B cell (primary cell): ENCODE measurements at regions not wholly inside any gene's neighbourhood (a gene's known extent, or its start where the extent isn't known, plus 50 kb on each side); places are given as distances from the start of the nearest gene placed in this dataset.

Experiments
- ATAC-seq: fragments of 200-7000 bp; cut with Tn5 transposase; one replicate; pipeline ENCODE4 v1.10.0; 2021; ENCODE audit warnings: low read depth, mild to moderate bottlenecking, moderate number of reproducible peaks, moderate library complexity
- CTCF ChIA-PET: fragments of 350-600 bp; sonication (Branson Sonifier 250); formaldehyde crosslinking; loops from one replicate; lab custom pipeline; 2021; ENCODE audit warnings: antibody characterized with exemption, inconsistent platforms; lab: Charles Lee
- POLR2A ChIA-PET: fragments of 350-600 bp; sonication (Branson Sonifier 250); formaldehyde crosslinking; loops from one replicate; lab custom pipeline; 2021; ENCODE audit warnings: antibody characterized with exemption; lab: Charles Lee
- DNase-seq: peaks from one replicate; pipeline ENCODE4 v3.0.0; 2013
- H2AFZ ChIP-seq: 2 replicates; pipeline ENCODE4 v1.6.1; 2012; ENCODE audit warnings: mild to moderate bottlenecking, low read depth, low read length; ENCODE audit not compliant: insufficient read depth, poor library complexity, severe bottlenecking
- H3K27ac ChIP-seq, 2 donors: 1 replicate in 1 of 2; 2 replicates in 1 of 2; pipeline ENCODE4 v1.5.1; 2012 to 2013; ENCODE audit warnings: low read length in 2 of 2, mild to moderate bottlenecking in 2 of 2, moderate library complexity in 1 of 2
- H3K27me3 ChIP-seq, 4 experiments: fragments of 200-600 bp in 1 of 4; sonication (generic) in 1 of 4; replicated peaks in 1 of 4; 1 replicate in 2 of 4; 2 replicates in 2 of 4; pipeline versions ENCODE4 v1.6.1 to v1.7.0; 2013 to 2016; ENCODE audit warnings: low read length in 3 of 4, mild to moderate bottlenecking in 2 of 4, mixed read lengths in 1 of 4, moderate library complexity in 1 of 4; ENCODE audit not compliant: insufficient read depth in 4 of 4, control insufficient read depth in 3 of 4; ENCODE audit errors: control extremely low read depth in 1 of 4
- H3K36me3 ChIP-seq, 2 experiments: replicated peaks in 1 of 2; 1 replicate in 1 of 2; 2 replicates in 1 of 2; pipeline versions ENCODE4 v1.6.1 to v1.7.1; 2013; ENCODE audit warnings: low read length in 1 of 2; ENCODE audit not compliant: insufficient read depth in 2 of 2, control insufficient read depth in 1 of 2; ENCODE audit errors: control extremely low read depth in 1 of 2, extremely low read depth in 1 of 2
- H3K4me1 ChIP-seq, 2 donors: fragments of 200-600 bp in 1 of 2; sonication (generic) in 1 of 2; 1 replicate in 1 of 2; 2 replicates in 1 of 2; pipeline versions ENCODE4 v1.5.1 to v1.6.1; 2013 to 2017; ENCODE audit warnings: low read length in 2 of 2; ENCODE audit not compliant: control insufficient read depth in 2 of 2, insufficient read depth in 2 of 2
- H3K4me2 ChIP-seq: replicated peaks from 2 replicates; pipeline ENCODE3; 2012; ENCODE audit warnings: mild to moderate bottlenecking, low read depth, low read length; ENCODE audit not compliant: poor library complexity, severe bottlenecking
- H3K4me3 ChIP-seq, 5 experiments: fragments of 200-600 bp in 1 of 5; sonication (generic) in 1 of 5; 1 replicate in 3 of 5; 2 replicates in 2 of 5; pipeline versions ENCODE4 v1.5.1 to v1.7.0; 2011 to 2016; ENCODE audit warnings: low read length in 4 of 5, mild to moderate bottlenecking in 4 of 5, low read depth in 2 of 5, control low read depth in 1 of 5, moderate library complexity in 1 of 5; ENCODE audit not compliant: insufficient read depth in 1 of 5; ENCODE audit errors: control extremely low read depth in 1 of 5, extremely low read depth in 1 of 5
- H3K79me2 ChIP-seq: fragments of 200-600 bp; sonication (generic); one replicate; pipeline ENCODE4 v1.6.0; 2016; ENCODE audit warnings: low read length; ENCODE audit not compliant: control insufficient read depth, insufficient read depth
- H3K9ac ChIP-seq: fragments of 200-600 bp; sonication (generic); 2 replicates; pipeline ENCODE4 v1.6.1; 2017; ENCODE audit warnings: mild to moderate bottlenecking, low read length, moderate library complexity
- H3K9me3 ChIP-seq, 3 donors: one replicate each; pipeline versions ENCODE4 v1.6.1 to v1.7.1; 2013; ENCODE audit warnings: low read length in 2 of 3; ENCODE audit not compliant: control insufficient read depth in 2 of 3, insufficient read depth in 1 of 3; ENCODE audit errors: control extremely low read depth in 1 of 3
- H4K20me1 ChIP-seq: 2 replicates; pipeline ENCODE4 v1.6.0; 2012; ENCODE audit warnings: mild to moderate bottlenecking, low read length; ENCODE audit not compliant: insufficient read depth, control insufficient read depth, poor library complexity, severe bottlenecking
- H3K27ac Mint-ChIP-seq: one replicate; pipeline ENCODE4 v1.8.0; 2021; ENCODE audit warnings: mixed read lengths
- H3K27me3 Mint-ChIP-seq: one replicate; pipeline ENCODE4 v1.8.0; 2021; ENCODE audit warnings: mixed read lengths
- H3K4me1 Mint-ChIP-seq: one replicate; pipeline ENCODE4 v1.8.0; 2021; ENCODE audit warnings: mixed read lengths
- H3K4me3 Mint-ChIP-seq: one replicate; pipeline ENCODE4 v1.8.0; 2021; ENCODE audit warnings: mixed read lengths
- H3K9me3 Mint-ChIP-seq: one replicate; pipeline ENCODE4 v1.8.0; 2022; ENCODE audit warnings: mixed read lengths; ENCODE audit not compliant: insufficient read depth
- CTCF ChIP-seq: fragments of 200-600 bp; IDR thresholded peaks from one replicate; pipeline ENCODE4 v1.8.0; 2022; ENCODE audit warnings: antibody characterized with exemption, mild to moderate bottlenecking
- EZH2 ChIP-seq: IDR thresholded peaks from 2 replicates; pipeline ENCODE4 v1.6.1; 2012; ENCODE audit warnings: borderline replicate concordance, low read depth, mild to moderate bottlenecking, moderate library complexity, low read length; ENCODE audit not compliant: insufficient read depth, poor library complexity, severe bottlenecking
- WGBS: methylation state at CpG from one replicate; pipeline ENCODE4 v1.1.5; 2013; ENCODE audit warnings: missing lambda C conversion rate; ENCODE audit not compliant: insufficient coverage; 5-methylcytosine and 5-hydroxymethylcytosine counted together
- intact Hi-C: fragments of 100-400 bp; cut with micrococcal nuclease; formaldehyde crosslinking; loops from one replicate; pipeline ENCODE4 v1.10.0; 2022

GRCh38 chr20:57919049-57919448 lies 209.2 kb upstream of the PMEPA1 start:
- POLR2A ChIA-PET: no interaction called here
- Histone ChIP-seq H3K4me3 (no peak overlapping the region), H4K20me1 (no peaks in the 10 kb centered on the region), H3K27me3 (peaks cover 0 to 3% (median 0%) of the 10 kb centered on the region in 4 experiments), H3K4me2 (no peak overlapping the region), H3K79me2 (no peaks in the 10 kb centered on the region), H3K9ac (no peak overlapping the region), H3K4me1 (no peaks in the 10 kb centered on the region), H3K9me3 (no peaks in the 10 kb centered on the region), H3K27ac (no peak overlapping the region), H3K36me3 (no peaks in the 10 kb centered on the region), H2AFZ (no peak overlapping the region)
- Mint-ChIP-seq H3K4me1 (no peaks in the 10 kb centered on the region), H3K4me3 (no peak overlapping the region), H3K27me3 (peaks cover 10% of the 10 kb centered on the region), H3K9me3 (no peaks in the 10 kb centered on the region), H3K27ac (no peak overlapping the region)
- no CpG with 5 or more reads among the region's 3 CpGs for WGBS
- CTCF ChIA-PET: no interaction called here
- TF ChIP-seq CTCF: no peak
- no peak for TF ChIP-seq EZH2
- intact Hi-C loops: no loop called here
- no peak for ATAC-seq
- no peak for DNase-seq

- Mint-ChIP-seq H3K4me3 (no peak overlapping the region), H3K9me3 (no peaks in the 10 kb centered on the region), H3K27ac (no peak overlapping the region), H3K4me1 (no peaks in the 10 kb centered on the region), H3K27me3 (peaks cover 14% of the 10 kb centered on the region)
- no peaks in the 10 kb centered on the region for H3K36me3 ChIP-seq
- H3K4me2 ChIP-seq: no peak overlapping the region
- intact Hi-C loops: no loop called here
- H3K79me2 ChIP-seq: no peaks in the 10 kb centered on the region
- no peak overlapping the region for H3K9ac ChIP-seq
- DNase-seq (no peak), ATAC-seq (no peak)
- ChIA-PET POLR2A (no interaction called here), CTCF (no interaction called here)
- H3K4me3 ChIP-seq: no peak overlapping the region
- H3K27ac ChIP-seq: no peak overlapping the region
- no peaks in the 10 kb centered on the region for H3K9me3 ChIP-seq
- no peaks in the 10 kb centered on the region for H3K4me1 ChIP-seq
- peaks cover 0 to 3% (median 0%) of the 10 kb centered on the region in 4 experiments for H3K27me3 ChIP-seq
- no peak for TF ChIP-seq CTCF
- no peak for TF ChIP-seq EZH2
- no peak overlapping the region for H2AFZ ChIP-seq
- no peaks in the 10 kb centered on the region for H4K20me1 ChIP-seq
- 86% methylated on average over 3 of the region's 4 CpGs for WGBS
Observed at GRCh38 chr20:57918551-57918950, 208.7 kb upstream of the PMEPA1 start.
